Peyer's patch (tissue), 4 donors: ENCODE measurements at regions not wholly inside any gene's neighbourhood (a gene's known extent, or its start where the extent isn't known, plus 50 kb on each side); places are given as distances from the start of the nearest gene placed in this dataset.

Experiments
- CTCF ChIP-seq, 6 experiments: fragments of 450-650 bp in 4 of 6; fragments of 200-600 bp in 2 of 6; sonication (generic) in 1 of 6; IDR thresholded peaks; one replicate each; pipeline ENCODE4 v1.5.1; 2017 to 2019; ENCODE audit warnings: antibody characterized with exemption in 6 of 6, mild to moderate bottlenecking in 3 of 6, moderate library complexity in 1 of 6
- POLR2A ChIP-seq, 2 donors: fragments of 450-650 bp; IDR thresholded peaks; one replicate each; pipeline ENCODE4 v1.5.1; 2017; ENCODE audit warnings: antibody characterized with exemption in 2 of 2, mild to moderate bottlenecking in 2 of 2, moderate library complexity in 2 of 2

DNA sequence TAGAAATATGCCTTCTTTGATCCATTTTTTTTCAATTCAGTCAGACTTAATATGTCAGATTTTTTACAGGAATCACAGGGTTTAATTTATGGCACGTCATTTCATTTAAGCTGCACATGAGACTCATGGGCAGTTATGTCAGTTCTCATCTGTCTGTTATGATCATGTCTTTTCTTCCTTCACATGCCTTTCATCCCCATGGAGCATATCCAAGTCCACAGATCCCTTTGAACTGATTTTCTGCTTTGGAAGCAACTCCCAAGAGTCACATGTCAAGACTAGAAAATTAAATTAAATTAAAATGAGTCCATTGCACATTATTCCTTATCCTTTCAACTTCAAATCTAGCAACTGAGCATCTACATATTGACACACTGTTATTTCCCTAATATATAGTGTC lies 1274.0 kb upstream of the C9orf72 start:
- TF ChIP-seq CTCF (IDR thresholded peaks at IDR 0.05), result no peak
- no peak for TF ChIP-seq POLR2A (IDR thresholded peaks at IDR 0.05)
